NCI-H1092 (cell line): ENCODE measurements at regions not wholly inside any gene's neighbourhood (a gene's known extent, or its start where the extent isn't known, plus 50 kb on each side); places are given as distances from the start of the nearest gene placed in this dataset.
"Not testable (repeated sequence)": the region's sequence is repeated elsewhere in the genome, so short reads cannot be mapped to it uniquely, and the experiment has no call there.

Experiments used
- DNase-seq: peaks from one replicate; lab custom pipeline; 2025; lab: John Stamatoyannopoulos, UW

DNA sequence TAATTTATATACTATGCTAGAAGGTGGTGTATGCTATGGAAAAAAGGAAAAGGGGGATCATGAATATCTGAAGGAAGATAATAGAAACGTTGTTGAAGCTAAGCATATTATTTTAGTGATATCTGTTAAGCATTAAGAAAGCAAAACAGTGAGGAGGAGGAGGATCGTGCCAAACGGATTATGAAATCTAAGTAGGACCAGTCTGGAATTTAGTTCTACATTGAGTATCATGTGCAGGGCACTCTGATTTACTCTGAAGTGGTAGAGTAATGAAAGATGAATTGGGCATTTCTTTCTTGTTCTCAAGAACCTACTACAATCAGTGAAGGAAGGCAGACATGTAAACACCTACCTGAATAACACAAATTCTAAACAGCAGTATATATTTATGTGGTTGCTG is 195.3 kb downstream of the CYB561 start:
- no peak for DNase-seq

- DNase-seq = no peak
These were observed 187.3 kb downstream of the CYB561 start for GRCh38 chr17:63258785-63259184.

DNA sequence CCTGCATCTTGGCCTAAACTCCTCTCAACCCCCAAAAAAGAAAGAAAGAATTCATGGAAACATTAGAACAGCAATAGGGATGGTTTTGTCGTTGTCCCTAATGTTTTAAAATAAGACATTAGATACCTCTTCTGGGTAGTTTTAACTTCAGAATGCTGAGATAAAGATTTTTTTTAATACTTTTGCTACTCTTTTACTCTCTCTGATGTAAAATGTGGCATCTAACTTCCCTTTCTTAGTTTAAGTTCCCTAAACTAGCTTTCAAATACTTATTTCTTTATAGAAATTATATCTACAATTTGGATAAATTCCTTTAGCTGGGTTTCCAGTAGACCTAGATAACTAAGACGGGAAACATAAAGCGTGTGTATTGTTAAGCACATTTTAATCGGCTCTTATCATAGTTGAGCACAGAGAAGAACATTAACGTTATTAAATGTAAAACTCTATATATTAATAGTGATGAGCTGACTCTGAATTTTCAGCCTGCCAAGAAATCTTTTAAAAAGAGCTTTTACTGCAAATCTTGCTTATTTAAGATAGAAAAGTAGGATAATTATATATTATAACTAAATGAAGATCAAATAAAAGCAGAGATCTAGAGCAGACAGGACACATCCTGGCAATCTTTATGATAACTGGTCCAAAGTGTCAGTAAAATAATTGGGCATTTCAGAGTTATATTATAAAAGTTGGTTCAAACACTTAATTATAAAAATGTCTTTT is 183.2 kb downstream of the CYB561 start:
- DNase-seq = no peak

DNA sequence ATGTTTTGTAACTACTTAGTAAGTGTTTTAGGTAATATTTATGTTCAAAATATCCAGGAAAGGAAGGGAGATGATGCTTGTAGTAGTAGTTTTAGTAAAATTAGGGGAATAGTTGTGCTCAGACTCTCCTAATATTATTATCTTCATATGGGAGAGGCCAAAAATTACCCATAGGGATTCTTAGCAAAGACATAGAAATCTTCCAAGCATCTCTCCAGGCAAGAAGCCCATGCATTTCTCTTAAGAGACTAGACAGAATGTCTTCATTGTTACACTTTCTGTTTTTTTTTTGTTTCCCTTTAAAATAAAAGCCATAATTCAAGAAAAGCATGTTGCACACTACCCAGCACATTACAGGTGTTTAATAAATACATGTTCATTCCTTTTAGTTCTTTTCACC is 180.6 kb downstream of the CYB561 start:
- DNase-seq = no peak

DNA sequence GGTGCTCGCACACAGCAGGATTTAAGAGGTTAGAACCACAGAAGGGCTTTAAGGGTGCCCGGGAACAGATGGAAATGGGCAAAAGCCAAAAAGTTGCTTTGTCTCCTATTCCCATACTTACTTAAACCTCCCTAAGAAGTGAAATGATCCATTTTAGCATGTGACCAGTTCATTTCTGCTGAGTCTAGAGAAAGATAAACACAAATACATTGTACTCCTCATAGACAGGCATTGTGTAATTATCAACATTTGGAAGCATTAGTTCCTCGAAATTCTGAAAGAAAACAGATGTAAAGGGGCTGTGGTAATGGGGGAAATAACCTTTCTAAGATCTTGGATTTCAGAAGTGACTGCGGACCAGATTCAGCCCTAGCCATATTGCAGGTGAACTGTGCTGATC is 178.3 kb downstream of the CYB561 start:
- no peak for DNase-seq

- DNase-seq = no peak
These were observed 177.3 kb downstream of the CYB561 start for GRCh38 chr17:63268827-63269226.

GRCh38 chr17:63270610-63271009 is 175.5 kb downstream of the CYB561 start:
- DNase-seq = no peak

- no peak for DNase-seq
These were observed 172.0 kb downstream of the CYB561 start for GRCh38 chr17:63274146-63274545.

GRCh38 chr17:63275318-63275970 is 170.7 kb downstream of the CYB561 start:
- no peak for DNase-seq

DNA sequence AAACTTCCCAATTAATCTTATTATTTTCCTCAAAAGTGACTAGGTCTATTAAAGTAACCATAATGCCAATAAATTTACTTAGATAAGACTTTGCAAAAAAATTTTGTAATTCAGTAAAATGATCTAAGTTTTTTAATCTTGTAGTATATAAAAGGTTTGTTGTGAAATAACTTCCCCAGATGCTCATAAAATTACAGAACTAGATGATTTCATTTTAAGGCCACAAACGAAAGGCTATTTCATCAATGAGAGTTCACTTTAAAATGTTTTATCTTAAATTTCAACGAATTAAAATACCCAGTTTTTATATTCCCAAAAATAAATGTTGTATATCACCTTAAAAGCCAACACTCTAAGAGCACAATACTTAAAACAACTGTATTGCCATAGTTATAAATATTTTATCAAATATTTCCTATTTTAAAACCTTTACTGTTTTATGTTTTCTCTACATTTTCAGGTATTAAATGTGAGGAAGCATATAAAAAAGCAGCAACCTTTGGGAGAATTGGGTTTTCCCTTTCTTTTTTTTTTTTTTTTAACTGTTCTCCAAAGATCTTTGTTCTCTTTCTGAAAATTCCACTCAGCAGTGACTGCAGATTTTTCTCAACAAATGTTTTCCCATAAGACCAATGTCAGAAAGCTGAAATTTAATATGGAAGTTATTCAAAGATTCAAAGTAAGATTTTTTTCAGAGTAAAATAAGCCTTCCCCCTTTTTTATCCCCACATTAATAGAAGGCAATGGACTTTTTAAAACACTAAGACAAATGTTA is 169.9 kb downstream of the CYB561 start:
- DNase-seq = no peak

DNA sequence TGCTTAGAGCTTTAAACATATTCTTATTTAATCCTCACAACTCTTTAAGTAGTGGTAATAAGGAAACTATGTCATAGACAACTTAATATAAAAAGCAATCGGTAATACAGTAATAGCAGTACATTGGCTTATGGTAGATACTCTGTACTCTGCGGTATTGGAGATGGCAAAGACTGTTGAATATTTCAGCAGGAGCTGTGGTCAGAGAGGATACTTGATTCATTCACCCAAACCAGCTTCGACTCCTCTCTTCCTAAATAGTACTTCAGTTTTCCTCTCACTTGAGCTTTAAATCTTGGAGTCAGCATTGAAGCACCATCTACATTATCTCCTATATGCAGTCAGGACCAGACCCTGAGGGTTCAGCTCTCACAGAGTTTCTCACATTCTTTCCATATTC is 169.3 kb downstream of the CYB561 start:
- DNase-seq = no peak

DNA sequence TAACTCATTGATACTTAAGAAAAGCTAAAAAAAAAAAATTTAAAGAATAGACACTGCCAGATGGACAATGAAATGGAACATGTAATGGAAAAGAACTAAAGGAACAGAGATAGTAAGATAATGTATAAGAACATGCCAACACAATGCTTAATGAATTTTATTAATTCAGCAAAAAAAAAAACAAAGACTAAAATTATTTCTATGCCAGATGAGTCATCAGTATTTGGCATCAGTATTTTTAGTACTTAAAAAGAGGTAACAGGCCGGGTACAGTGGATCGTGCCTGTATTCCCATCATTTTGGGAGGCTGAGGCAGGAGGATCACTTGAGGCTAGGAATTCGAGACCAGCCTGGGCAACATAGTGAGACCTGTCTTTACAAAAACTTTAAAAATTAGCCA is 168.5 kb downstream of the CYB561 start:
- DNase-seq = no peak

- DNase-seq = no peak
These were observed 167.2 kb downstream of the CYB561 start for GRCh38 chr17:63278728-63279442.

- DNase-seq = no peak
These were observed 166.4 kb downstream of the CYB561 start for GRCh38 chr17:63279498-63280230.

DNA sequence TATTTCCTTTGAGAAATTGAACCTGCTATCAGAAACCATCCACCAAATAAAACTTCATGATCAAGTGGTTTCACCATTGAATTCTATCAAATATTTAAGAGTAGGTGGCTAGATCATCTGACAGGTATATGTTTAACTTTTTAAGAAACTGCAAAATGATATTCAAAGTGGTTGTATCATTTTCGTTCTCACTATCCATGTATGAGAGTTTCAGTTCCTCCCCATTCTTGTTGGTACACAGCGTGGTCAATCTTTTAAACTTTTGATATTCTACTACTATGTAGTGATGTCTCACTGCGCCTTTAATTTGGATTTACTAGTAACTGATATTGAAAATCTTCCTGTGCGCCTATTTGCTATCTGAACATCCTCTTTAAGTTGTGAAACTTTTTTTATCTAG is 163.7 kb downstream of the CYB561 start:
- no peak for DNase-seq

DNA sequence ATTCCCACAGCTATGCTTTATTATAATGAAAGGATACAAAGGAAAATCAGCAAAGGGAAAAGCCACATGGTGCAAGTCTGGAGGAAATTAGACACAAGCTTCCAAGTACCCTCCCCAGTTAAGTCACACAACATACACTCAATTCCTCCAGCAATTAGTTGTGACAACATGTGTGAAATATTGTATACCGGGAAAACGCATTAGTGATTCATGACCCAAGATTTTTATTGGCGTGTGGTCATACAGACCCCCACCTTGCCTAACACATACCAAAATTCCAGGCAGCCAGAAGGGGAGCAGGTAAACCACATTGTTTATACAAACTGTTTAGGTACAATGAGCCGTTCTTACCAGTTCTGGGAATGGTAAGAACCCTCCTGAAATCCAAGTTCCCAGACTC is 160.6 kb downstream of the CYB561 start:
- DNase-seq = no peak

GRCh38 chr17:63286254-63286653 is 159.9 kb downstream of the CYB561 start:
- no peak for DNase-seq

GRCh38 chr17:63287006-63287405 is 159.1 kb downstream of the CYB561 start:
- DNase-seq = not testable (repeated sequence)

- no peak for DNase-seq
These were observed 156.2 kb downstream of the CYB561 start for GRCh38 chr17:63289931-63290330.

DNA sequence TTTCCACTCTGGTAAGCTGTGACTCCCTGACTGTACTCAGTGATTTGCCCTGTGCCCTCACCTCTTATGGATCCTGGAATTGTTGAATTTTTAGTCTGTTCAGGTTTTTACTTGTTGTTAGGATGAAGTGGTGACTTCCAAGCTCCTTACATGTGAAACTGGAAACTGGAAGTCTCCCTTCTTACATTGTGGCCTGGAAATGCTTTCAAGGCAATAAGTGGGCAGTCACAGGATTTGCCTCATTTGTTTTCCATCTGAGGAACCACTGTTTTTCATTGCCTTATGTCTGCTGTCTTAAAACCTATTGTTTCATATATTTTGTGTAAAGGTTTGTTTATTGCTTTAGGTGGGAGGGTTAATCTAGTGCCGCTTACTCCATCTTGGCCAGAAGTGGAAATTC is 155.8 kb downstream of the CYB561 start:
- DNase-seq = no peak

DNA sequence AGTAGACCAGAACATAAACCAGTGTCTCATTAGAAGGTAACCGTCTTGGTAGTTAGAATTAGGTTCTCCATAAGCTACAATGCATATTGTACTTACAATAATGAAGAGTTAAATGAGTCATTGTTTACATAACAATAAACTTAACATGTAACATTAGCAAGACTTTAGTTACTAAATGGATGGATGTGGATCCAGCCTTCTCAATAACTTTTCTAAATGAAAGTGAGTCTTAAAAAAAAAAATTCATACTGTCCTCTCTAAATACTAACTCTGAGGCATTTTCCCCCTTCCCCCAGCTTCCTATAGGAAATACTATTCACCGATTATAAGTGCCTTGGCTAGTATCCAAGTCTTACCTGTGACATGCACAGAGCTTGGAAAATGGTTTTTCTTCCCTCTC is 155.3 kb downstream of the CYB561 start:
- DNase-seq = no peak

DNA sequence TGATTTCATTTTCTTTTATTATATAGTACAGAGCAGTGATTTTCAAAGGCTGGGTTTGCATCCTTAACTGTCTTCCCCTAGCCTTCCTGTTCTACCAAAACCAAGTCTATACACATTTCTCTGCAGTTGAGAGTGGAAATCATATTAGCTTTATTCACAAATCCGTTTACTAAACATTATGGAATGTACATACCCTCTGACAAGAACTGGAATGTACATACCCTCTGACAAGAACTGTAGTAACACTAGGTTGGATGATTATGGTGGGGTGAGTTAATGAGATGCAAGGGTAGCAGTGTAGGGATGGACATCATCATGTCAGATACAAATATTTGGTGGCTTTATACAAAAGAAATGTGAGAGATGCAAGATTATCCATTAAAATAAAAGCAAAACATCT is 154.8 kb downstream of the CYB561 start:
- DNase-seq = no peak
